Spleen (tissue), 11 donors: ENCODE measurements at regions not wholly inside any gene's neighbourhood (a gene's known extent, or its start where the extent isn't known, plus 50 kb on each side); places are given as distances from the start of the nearest gene placed in this dataset.

Experiments used
- DNase-seq: peaks from one replicate; pipeline ENCODE4 v3.0.0-alpha.2; 2020
- H3K27ac ChIP-seq, 8 donors: fragments of 200-600 bp; sonication (generic) in 7 of 8; 1 replicate in 4 of 8; 2 replicates in 4 of 8; pipeline versions ENCODE4 v1.5.0 to v1.8.0; 2016 to 2021; ENCODE audit warnings: inconsistent platforms in 4 of 8, mild to moderate bottlenecking in 4 of 8, moderate library complexity in 1 of 8
- H3K27me3 ChIP-seq, 7 donors: fragments of 200-600 bp; sonication (generic) in 6 of 7; replicated peaks in 1 of 7; 1 replicate in 4 of 7; 2 replicates in 3 of 7; pipeline versions ENCODE4 v1.5.0 to v1.8.0; 2016 to 2021; ENCODE audit warnings: inconsistent platforms in 3 of 7, mild to moderate bottlenecking in 1 of 7
- H3K36me3 ChIP-seq, 6 donors: fragments of 200-600 bp; sonication (generic) in 5 of 6; 1 replicate in 4 of 6; 2 replicates in 2 of 6; pipeline versions ENCODE4 v1.5.0 to v1.8.0; 2016 to 2021; ENCODE audit warnings: inconsistent platforms in 2 of 6
- H3K4me1 ChIP-seq, 6 donors: fragments of 200-600 bp; sonication (generic) in 5 of 6; 1 replicate in 3 of 6; 2 replicates in 3 of 6; pipeline versions ENCODE4 v1.5.0 to v1.8.0; 2016 to 2021; ENCODE audit warnings: inconsistent platforms in 3 of 6
- H3K4me3 ChIP-seq, 8 donors: fragments of 200-600 bp; sonication (generic) in 7 of 8; 1 replicate in 4 of 8; 2 replicates in 4 of 8; pipeline versions ENCODE4 v1.5.0 to v1.8.0; 2016 to 2021; ENCODE audit warnings: inconsistent platforms in 4 of 8, mild to moderate bottlenecking in 4 of 8, moderate library complexity in 2 of 8
- H3K9me3 ChIP-seq, 8 donors: fragments of 200-600 bp; sonication (generic) in 7 of 8; 1 replicate in 4 of 8; 2 replicates in 4 of 8; pipeline versions ENCODE4 v1.5.0 to v1.8.0; 2016 to 2021; ENCODE audit warnings: inconsistent platforms in 4 of 8
- POLR2A ChIP-seq, 3 donors: fragments of 450-650 bp; IDR thresholded peaks; one replicate each; pipeline ENCODE4 v1.5.1; 2017; ENCODE audit warnings: antibody characterized with exemption in 3 of 3, mild to moderate bottlenecking in 1 of 3
- POLR2AphosphoS5 ChIP-seq, 3 donors: sonication (generic); formaldehyde crosslinking; IDR thresholded peaks; one replicate each; pipeline ENCODE4 v1.5.1; 2017; ENCODE audit warnings: antibody characterized with exemption in 3 of 3
- WGBS, 5 donors: extraction: QIAGEN DNeasy Blood & Tissue Kit in 3 of 5; methylation state at CpG; one replicate each; pipeline versions ENCODE4 v1.1.5 to v1.1.7; 2013 to 2018; 5-methylcytosine and 5-hydroxymethylcytosine counted together
- intact Hi-C: fragments of 100-400 bp; cut with DNase I; formaldehyde crosslinking; loops from one replicate; pipeline ENCODE4 v1.15.0; 2023; ENCODE audit warnings: low total_unique reads
- TF ChIP-seq, protein P1 (sequence below), 11 experiments: fragments of 200-600 bp in 7 of 11; fragments of 450-650 bp in 4 of 11; sonication (generic) in 4 of 11; IDR thresholded peaks in 8 of 11; conservative IDR thresholded peaks in 3 of 11; 1 replicate in 7 of 11; 2 replicates in 4 of 11; pipeline versions ENCODE4 v1.4.0 to v1.8.0; 2016 to 2021; ENCODE audit warnings: antibody characterized with exemption in 11 of 11, inconsistent platforms in 4 of 11, mild to moderate bottlenecking in 1 of 11
- donor health status: healthy with polysubstance abuse.
- donor health status: DM: no; HTN: no; CAD: no; lungs with moderate emphysema.
- donor health status: DM: no; HTN: no; CAD: no.
- donor health status: Bipolar disorder and iron deficiency.
- donor health status: healthy.
- donor health status: DM: no; HTN: no; CAD: no.
- donor health status: DM: yes; HTN: yes; CAD: no.

DNA sequence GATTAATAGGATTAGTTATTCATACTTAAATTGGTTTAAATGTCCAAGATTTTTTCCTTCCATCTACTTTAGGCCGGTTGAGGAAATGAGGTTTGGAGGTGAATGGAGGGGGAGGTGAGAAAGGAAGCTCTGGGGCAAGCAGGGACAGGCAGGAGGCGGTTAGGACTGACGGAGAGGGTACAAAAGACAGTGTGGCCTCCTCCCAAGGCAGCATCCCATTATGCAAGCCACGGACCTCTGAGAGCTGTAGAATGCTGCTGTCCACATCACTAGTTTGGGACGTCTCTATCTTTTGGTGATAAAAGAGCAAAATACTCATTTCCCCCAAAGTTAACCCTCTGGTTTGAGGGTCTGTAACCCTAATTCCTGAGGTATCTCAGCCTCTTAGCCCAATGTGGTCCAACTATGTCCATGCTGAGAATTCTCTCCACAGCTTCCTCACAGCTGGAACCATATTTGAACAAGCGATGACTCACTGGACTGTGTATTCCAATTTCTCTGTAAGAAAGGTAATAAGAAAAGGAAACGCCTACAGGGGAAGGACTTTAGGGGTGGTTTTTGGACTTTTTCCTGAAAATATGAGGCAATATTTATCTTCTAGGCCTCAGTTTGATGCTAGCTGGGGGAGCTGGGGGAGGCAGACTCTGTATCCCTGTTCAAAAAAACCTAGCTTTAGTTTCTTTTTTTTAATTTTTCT, 172.2 kb downstream of the TFAP2B start:
- intact Hi-C loops = no loop called here
- WGBS, 5 donors = 79 to 89% (median 85%) methylated on average over 7 of the region's 7 CpGs
- TF ChIP-seq, protein P1, sequence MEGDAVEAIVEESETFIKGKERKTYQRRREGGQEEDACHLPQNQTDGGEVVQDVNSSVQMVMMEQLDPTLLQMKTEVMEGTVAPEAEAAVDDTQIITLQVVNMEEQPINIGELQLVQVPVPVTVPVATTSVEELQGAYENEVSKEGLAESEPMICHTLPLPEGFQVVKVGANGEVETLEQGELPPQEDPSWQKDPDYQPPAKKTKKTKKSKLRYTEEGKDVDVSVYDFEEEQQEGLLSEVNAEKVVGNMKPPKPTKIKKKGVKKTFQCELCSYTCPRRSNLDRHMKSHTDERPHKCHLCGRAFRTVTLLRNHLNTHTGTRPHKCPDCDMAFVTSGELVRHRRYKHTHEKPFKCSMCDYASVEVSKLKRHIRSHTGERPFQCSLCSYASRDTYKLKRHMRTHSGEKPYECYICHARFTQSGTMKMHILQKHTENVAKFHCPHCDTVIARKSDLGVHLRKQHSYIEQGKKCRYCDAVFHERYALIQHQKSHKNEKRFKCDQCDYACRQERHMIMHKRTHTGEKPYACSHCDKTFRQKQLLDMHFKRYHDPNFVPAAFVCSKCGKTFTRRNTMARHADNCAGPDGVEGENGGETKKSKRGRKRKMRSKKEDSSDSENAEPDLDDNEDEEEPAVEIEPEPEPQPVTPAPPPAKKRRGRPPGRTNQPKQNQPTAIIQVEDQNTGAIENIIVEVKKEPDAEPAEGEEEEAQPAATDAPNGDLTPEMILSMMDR (IDR thresholded peaks at IDR 0.05 in 8 of 11, conservative IDR thresholded peaks at IDR 0.05 in 3 of 11) = no peak
- TF ChIP-seq POLR2AphosphoS5 (IDR thresholded peaks at IDR 0.05) = no peak
- no peak for TF ChIP-seq POLR2A (IDR thresholded peaks at IDR 0.05)
- Histone ChIP-seq H3K36me3 (no peaks in the 10 kb centered on the region), H3K27ac (no peak overlapping the region), H3K4me3 (no peak overlapping the region), H3K27me3 (no peaks in the 10 kb centered on the region), H3K4me1 (no peaks in the 10 kb centered on the region), H3K9me3 (no peaks in the 10 kb centered on the region)
- DNase-seq = no peak

DNA sequence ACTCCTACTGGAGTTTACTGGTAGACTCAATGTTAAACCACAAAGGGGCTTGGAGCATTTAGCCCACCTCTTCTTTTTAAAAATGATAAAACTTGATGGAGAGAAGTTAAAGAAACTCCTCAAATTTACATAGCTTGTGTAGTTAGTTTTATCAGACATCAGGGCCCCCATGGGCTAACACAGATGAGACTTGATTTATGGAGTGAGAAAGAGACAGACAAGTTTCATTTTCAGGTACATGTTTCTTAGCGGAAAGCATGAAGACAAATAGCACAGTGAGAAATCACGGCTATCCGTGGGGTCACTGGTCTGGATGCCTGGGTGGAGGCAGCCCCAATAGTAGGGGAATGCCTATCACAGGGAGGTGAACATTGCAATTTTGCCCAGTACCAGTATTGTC, 173.6 kb downstream of the TFAP2B start:
- H3K27me3 ChIP-seq = no peaks in the 10 kb centered on the region
- no peak overlapping the region for H3K27ac ChIP-seq
- no peak overlapping the region for H3K4me3 ChIP-seq
- 94 to 98% (median 96%) methylated on average over 3 of the region's 3 CpGs for WGBS, 5 donors
- no peaks in the 10 kb centered on the region for H3K4me1 ChIP-seq
- TF ChIP-seq, protein P1 (IDR thresholded peaks at IDR 0.05 in 8 of 11, conservative IDR thresholded peaks at IDR 0.05 in 3 of 11) = no peak
- TF ChIP-seq POLR2A (IDR thresholded peaks at IDR 0.05) = no peak
- no peak for TF ChIP-seq POLR2AphosphoS5 (IDR thresholded peaks at IDR 0.05)
- no peaks in the 10 kb centered on the region for H3K36me3 ChIP-seq
- no peak for DNase-seq
- no peaks in the 10 kb centered on the region for H3K9me3 ChIP-seq
- intact Hi-C loops = no loop called here

DNA sequence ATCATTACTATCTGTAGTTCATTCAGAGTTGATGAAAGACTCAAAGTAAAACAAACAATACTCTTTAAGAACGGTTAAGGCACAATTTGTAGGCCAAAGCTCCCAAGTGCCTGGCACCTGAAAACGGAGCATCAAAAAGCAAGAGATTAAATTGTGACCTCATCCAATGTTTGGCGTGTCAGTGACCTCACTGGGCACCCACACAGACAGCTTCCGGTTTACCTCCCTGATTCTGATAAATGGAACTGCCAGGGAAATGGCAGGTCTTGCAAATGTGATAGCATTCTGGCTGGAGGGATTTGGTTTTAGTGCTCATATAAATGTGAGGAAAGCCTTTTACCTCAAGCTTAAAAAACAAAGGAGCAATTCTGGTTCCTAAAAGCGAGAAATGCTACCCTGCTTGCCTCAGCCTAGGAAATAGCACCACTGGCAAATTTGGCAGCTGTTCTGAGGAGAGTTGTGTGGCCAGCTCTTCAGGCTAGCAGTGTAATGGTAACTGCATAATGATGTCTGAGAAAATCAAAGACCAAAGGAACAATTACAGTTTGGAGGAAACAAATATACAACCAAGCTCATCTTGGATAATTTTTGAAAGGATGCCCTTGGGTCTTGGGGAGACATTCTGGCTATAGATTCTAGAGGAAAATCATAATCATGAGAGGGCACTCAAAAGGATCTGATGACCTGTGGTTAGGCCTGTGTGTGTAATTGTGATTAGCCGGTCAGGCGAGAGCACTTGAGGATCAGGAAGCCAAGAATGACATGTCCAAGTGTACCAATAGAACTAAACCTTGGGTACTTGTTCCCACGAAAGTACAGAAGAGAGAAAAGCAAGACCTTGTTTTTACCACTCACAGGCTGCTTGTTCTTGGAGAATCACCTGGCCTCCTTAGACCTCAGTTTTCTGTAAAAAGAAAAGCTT, 174.3 kb downstream of the TFAP2B start:
- intact Hi-C loops = no loop called here
- Histone ChIP-seq H3K9me3 (no peaks in the 10 kb centered on the region), H3K4me3 (no peak overlapping the region), H3K36me3 (no peaks in the 10 kb centered on the region), H3K27me3 (no peaks in the 10 kb centered on the region), H3K4me1 (no peaks in the 10 kb centered on the region), H3K27ac (no peak overlapping the region)
- 70 to 86% (median 80%) methylated on average over 8 of the region's 8 CpGs for WGBS, 5 donors
- no peak for DNase-seq
- no peak for TF ChIP-seq POLR2AphosphoS5 (IDR thresholded peaks at IDR 0.05)
- TF ChIP-seq POLR2A (IDR thresholded peaks at IDR 0.05) = no peak
- TF ChIP-seq, protein P1 (IDR thresholded peaks at IDR 0.05 in 8 of 11, conservative IDR thresholded peaks at IDR 0.05 in 3 of 11) = no peak
